HCT116 (cell line): ENCODE measurements at regions not wholly inside any gene's neighbourhood (a gene's known extent, or its start where the extent isn't known, plus 50 kb on each side); places are given as distances from the start of the nearest gene placed in this dataset.

ENCODE experiments used
- ATF3 ChIP-seq: IDR thresholded peaks from 2 replicates; pipeline ENCODE4 v1.6.1; 2012
- CTCF ChIP-seq, 3 experiments: fragments of 200-600 bp in 1 of 3; sonication (generic) in 1 of 3; IDR thresholded peaks in 2 of 3; conservative IDR thresholded peaks in 1 of 3; 2 replicates each; pipeline ENCODE4 v1.5.1; 2012 to 2017; ENCODE audit warnings: low read depth in 2 of 3, low read length in 2 of 3, antibody characterized with exemption in 1 of 3, borderline replicate concordance in 1 of 3, control low read depth in 1 of 3, mild to moderate bottlenecking in 1 of 3, mixed read lengths in 1 of 3, mixed run types in 1 of 3, moderate library complexity in 1 of 3; ENCODE audit not compliant: insufficient read depth in 1 of 3
- EZH2 ChIP-seq: fragments of 200-600 bp; sonication (generic); IDR thresholded peaks from 2 replicates; pipeline ENCODE4 v1.6.1; 2017; ENCODE audit warnings: antibody characterized with exemption, mixed run types
- POLR2A ChIP-seq: IDR thresholded peaks from 2 replicates; pipeline ENCODE4 v1.7.0; 2011; ENCODE audit warnings: borderline replicate concordance; ENCODE audit not compliant: insufficient read depth, insufficient read length; ENCODE audit errors: extremely low read depth
- POLR2AphosphoS5 ChIP-seq: IDR thresholded peaks from 2 replicates; pipeline ENCODE4 v1.6.1; 2011; ENCODE audit warnings: mild to moderate bottlenecking, low read depth, low read length, moderate library complexity
- REST ChIP-seq: IDR thresholded peaks from 2 replicates; pipeline ENCODE4 v1.6.1; 2012; ENCODE audit warnings: low read depth
- SP1 ChIP-seq: IDR thresholded peaks from 2 replicates; pipeline ENCODE4 v1.6.1; 2012; ENCODE audit warnings: low read depth
- SRF ChIP-seq: IDR thresholded peaks from 2 replicates; pipeline ENCODE4 v1.6.1; 2012; ENCODE audit warnings: low read depth
- TCF7L2 ChIP-seq: IDR thresholded peaks from 2 replicates; pipeline ENCODE4 v1.7.0; 2011; ENCODE audit warnings: borderline replicate concordance, inconsistent platforms; ENCODE audit not compliant: insufficient read depth, insufficient read length; ENCODE audit errors: extremely low read depth
- YY1 ChIP-seq: IDR thresholded peaks from 2 replicates; pipeline ENCODE4 v1.6.1; 2011; ENCODE audit warnings: low read length, low read depth, moderate library complexity, mild to moderate bottlenecking; ENCODE audit not compliant: insufficient replicate concordance; ENCODE audit errors: extremely low read depth

GRCh38 chr17:70321352-70321751, 152.0 kb downstream of the KCNJ2 start:
- TF ChIP-seq REST (no peak), CTCF (IDR thresholded peaks at IDR 0.05 in 2 of 3, conservative IDR thresholded peaks at IDR 0.05 in 1 of 3; ENCODE audit: borderline replicate concordance in 1 of 3, insufficient read depth in 1 of 3, low read depth in 2 of 3, low read length in 2 of 3) (no peak), ATF3 (no peak), POLR2A (no peak), TCF7L2 (no peak), YY1 (no peak), EZH2 (no peak), POLR2AphosphoS5 (no peak), SP1 (no peak), SRF (no peak)
